OCI-LY7 (cell line): ENCODE measurements at regions not wholly inside any gene's neighbourhood (a gene's known extent, or its start where the extent isn't known, plus 50 kb on each side); places are given as distances from the start of the nearest gene placed in this dataset.

Experiments
- CTCF ChIP-seq: fragments of 200-600 bp; sonication (generic); conservative IDR thresholded peaks from 2 replicates; pipeline ENCODE4 v1.5.1; 2014; ENCODE audit warnings: mild to moderate bottlenecking, antibody characterized with exemption, low read length, moderate library complexity, mixed read lengths
- EZH2phosphoT487 ChIP-seq: fragments of 200-600 bp; sonication (generic); IDR thresholded peaks from 2 replicates; pipeline ENCODE4 v1.6.1; 2018; ENCODE audit warnings: low read depth, borderline replicate concordance, mild to moderate bottlenecking, mixed run types, antibody characterized with exemption, low read length, moderate library complexity, mixed read lengths

GRCh38 chr11:92916299-92916698, 53.2 kb upstream of the MTNR1B start:
- no peak for TF ChIP-seq CTCF
- no peak for TF ChIP-seq EZH2phosphoT487
